ENCODE measurements at regions not wholly inside any gene's neighbourhood (a gene's known extent, or its start where the extent isn't known, plus 50 kb on each side); places are given as distances from the start of the nearest gene placed in this dataset.
"Not testable (repeated sequence)": the region's sequence is repeated elsewhere in the genome, so short reads cannot be mapped to it uniquely, and the experiment has no call there.

DNA sequence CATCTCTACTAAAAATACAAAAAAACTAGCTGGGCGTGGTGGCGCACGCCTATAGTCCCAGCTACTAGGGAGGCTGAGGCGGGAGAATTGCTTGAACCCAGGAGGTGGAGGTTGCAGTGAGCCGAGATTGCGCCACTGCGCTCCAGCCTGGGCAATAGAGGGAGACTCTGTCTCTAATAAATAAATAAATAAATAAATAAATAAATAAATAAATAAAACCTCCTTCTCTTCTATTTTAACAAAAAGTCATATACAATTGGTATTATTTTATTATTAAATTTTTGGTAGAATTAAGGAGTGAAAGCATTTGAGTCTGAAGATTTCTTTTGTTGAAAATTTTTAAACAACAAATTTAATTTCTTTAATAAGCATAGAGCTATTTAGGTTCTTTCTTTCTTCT is 301.7 kb downstream of the CD83 start:
- H3K9me3 Mint-ChIP-seq, H3K27me3 Mint-ChIP-seq, H3K4me3 Mint-ChIP-seq, H3K27ac Mint-ChIP-seq, H3K36me3 Mint-ChIP-seq: not testable (repeated sequence)
- H3K4me1 Mint-ChIP-seq, result peaks cover 10 to 14% (median 13%) of the 10 kb centered on the region in 3 donors

DNA sequence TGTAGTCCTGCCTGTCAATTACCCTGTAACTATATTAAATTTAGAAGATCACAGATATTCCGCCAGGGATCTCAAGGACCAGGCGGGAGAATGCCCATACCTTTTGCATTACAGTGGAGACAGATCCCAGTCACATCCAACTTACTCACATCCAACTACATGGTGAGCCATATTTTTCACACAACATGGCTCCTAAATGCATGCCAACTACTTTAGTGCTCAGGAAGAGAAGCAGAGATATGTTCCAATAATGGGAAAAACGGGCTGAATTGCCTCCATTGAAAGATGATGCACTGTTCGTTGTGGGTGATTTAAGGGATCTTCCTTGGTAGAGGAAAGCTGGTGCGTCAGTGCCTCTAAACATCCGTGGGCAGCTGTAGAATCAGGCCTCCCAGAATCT is 304.5 kb downstream of the CD83 start:
- H3K9me3 Mint-ChIP-seq, result peaks cover 0 to 4% (median 0%) of the 10 kb centered on the region in 3 donors

DNA sequence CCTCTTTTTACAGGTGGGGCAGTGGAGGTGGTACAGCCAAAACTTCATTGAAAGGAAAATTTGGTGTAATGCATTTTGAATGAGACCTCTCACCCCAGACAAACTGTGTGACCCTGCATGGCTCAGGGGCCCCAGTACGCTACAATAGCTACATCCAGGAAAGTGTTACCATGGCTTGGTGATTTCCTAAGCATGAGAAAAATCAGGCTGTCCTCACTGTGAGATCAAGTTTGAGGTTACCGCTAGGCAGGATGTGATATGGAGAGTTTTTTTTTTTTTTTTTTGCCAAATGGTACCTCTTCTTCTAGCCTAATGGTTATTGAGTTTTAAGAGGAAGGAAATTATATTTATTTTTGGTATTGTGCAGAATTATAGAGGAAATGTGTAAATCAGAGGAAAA is 305.3 kb downstream of the CD83 start:
- H3K4me3 Mint-ChIP-seq, result no peak overlapping the region
- H3K27ac Mint-ChIP-seq, result no peak overlapping the region

More for the DNA sequence above, 304.5 kb downstream of the CD83 start:
- Mint-ChIP-seq H3K36me3 (peaks cover 13% of the 10 kb centered on the region), H3K4me3 (no peak overlapping the region), H3K27me3 (no peaks in the 10 kb centered on the region), H3K4me1 (peaks cover 10 to 14% (median 14%) of the 10 kb centered on the region in 3 donors), H3K27ac (no peak overlapping the region)

DNA sequence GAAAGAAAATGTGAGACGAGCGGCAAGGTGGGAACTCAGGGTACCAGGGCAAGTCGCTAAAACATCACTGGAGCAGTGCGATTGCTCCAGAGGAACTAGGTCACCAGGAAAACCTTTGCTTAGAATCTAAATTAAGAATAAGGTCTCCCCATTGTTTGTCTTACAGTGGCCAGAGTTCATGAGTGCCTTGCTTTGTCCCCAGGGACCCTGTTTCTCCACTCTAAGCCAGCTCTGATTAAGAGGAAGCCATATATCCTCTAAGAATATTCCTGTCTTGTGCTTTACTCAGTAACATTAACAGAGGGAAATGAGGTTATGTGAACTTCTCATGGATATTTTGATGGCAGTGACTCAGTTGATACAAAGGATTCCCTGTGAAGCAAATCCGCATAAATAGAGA is 305.8 kb downstream of the CD83 start:
- Mint-ChIP-seq H3K27ac (no peak overlapping the region), H3K4me3 (no peak overlapping the region), H3K27me3 (no peaks in the 10 kb centered on the region), H3K36me3 (peaks cover 13% of the 10 kb centered on the region), H3K4me1 (peaks cover 13 to 18% (median 14%) of the 10 kb centered on the region in 3 donors), H3K9me3 (no peaks in the 10 kb centered on the region)

More for the DNA sequence above, 305.3 kb downstream of the CD83 start:
- Mint-ChIP-seq H3K9me3 (peaks cover 0 to 2% (median 0%) of the 10 kb centered on the region in 3 donors), H3K27me3 (no peaks in the 10 kb centered on the region), H3K36me3 (peaks cover 13% of the 10 kb centered on the region), H3K4me1 (peaks cover 10 to 14% (median 14%) of the 10 kb centered on the region in 3 donors)

DNA sequence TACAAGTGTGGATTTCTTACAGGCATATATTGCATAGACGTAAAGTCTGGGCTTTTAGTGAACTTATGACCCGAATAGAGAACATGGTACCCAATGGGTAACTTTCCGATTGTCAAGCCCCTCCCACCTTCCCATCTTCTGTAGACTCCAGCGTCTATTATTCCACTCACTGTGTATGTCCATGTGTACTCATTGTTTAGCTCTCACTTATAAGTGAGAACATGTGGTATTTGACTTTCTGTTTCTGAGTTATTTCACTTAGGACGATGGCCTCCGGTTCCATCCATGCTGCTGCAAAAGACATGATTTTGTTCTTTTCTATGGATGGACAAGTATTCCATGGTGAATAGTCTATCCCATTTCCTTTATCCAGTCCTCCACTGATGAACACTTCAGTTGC is 306.4 kb downstream of the CD83 start:
- no peaks in the 10 kb centered on the region for H3K27me3 Mint-ChIP-seq
- H3K4me1 Mint-ChIP-seq, result peaks cover 14 to 24% (median 18%) of the 10 kb centered on the region in 3 donors
- no peaks in the 10 kb centered on the region for H3K9me3 Mint-ChIP-seq
- H3K4me3 Mint-ChIP-seq, result no peak overlapping the region
- peaks cover 13% of the 10 kb centered on the region for H3K36me3 Mint-ChIP-seq
- no peak overlapping the region for H3K27ac Mint-ChIP-seq

DNA sequence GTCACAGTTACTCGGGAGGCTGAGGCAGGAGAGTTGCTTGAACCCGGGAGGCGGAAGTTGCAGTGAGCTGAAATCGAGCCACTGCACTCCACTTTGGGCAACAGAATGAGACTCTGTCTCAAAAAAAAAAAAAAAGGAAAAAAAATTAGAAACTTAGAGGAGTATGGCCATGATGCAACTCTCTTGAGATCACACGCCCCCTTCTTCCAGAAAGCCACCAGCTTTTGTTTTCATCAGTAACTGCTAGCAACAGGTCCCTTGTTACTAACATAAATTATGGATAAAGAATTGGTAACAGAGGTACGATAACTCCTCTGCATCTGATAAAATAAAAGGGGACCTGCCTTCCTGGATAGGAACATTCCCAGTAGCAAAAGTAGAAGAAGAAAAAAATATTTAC is 308.2 kb downstream of the CD83 start:
- Mint-ChIP-seq H3K27ac (no peak overlapping the region), H3K36me3 (peaks cover 12% of the 10 kb centered on the region), H3K9me3 (no peaks in the 10 kb centered on the region), H3K4me1 (peaks cover 10 to 28% (median 18%) of the 10 kb centered on the region in 3 donors), H3K4me3 (no peak overlapping the region), H3K27me3 (no peaks in the 10 kb centered on the region)

DNA sequence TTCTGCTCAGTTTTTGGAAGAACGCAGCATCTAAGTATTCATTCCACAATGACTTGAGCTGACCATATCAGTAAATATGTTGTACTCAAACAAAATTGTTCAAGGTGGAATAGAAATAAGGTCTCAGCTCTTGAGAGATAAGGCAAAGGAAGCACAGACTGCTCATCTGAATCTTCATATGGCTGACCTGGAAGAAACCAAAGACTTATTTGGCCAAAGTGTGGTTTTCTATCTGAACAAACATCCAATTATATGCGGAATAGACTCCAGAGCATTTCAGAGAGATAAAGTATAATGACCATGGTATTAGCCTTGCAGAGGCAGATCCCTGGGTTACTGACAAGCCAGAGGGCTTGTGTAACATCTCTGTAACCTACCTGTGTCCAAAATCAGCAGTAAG is 308.7 kb downstream of the CD83 start:
- Mint-ChIP-seq H3K4me3 (no peak overlapping the region), H3K27ac (no peak overlapping the region), H3K36me3 (peaks cover 12% of the 10 kb centered on the region), H3K27me3 (no peaks in the 10 kb centered on the region), H3K4me1 (peaks cover 10 to 28% (median 18%) of the 10 kb centered on the region in 3 donors), H3K9me3 (no peaks in the 10 kb centered on the region)

DNA sequence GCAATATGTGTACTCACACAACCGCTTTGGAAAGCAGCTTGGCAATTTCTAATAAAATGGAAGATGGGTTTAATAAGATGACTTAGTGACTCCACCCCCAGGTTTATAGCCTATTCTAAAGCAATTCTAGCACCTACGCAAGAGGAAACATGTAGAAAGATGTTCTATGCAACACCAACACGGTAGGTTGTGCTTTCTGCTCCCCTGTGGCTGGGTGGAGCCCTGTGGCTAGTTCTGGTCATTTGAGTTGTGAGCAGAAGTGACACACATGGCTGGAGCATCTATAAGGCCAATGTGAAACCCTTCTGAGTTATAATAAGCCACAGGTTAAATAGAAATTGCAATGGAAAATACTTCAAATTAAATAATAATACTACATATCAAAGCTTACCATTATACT is 310.7 kb downstream of the CD83 start:
- Mint-ChIP-seq H3K27ac (no peak overlapping the region), H3K4me1 (peaks cover 5 to 18% (median 14%) of the 10 kb centered on the region in 3 donors), H3K4me3 (no peak overlapping the region), H3K9me3 (no peaks in the 10 kb centered on the region), H3K36me3 (peaks cover 11% of the 10 kb centered on the region), H3K27me3 (no peaks in the 10 kb centered on the region)

DNA sequence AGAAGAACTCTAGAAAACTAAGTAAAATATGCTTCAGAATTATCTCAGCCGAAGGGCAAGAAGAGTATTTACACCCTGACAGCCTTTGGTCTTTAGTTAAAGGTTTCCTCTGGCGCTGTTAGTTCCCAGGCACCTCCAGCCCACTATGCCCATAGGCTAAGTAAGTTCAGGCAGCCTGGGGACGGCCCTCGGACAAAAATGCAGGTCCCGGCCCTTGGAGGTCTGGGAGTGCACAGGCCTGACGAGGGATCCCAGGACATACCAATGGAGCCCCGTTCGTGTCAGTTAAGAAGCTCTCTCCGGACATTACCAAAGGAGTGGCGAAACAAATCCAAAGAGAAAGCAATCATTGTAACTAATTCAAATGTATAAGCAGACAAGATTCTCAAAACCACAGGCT is 311.8 kb downstream of the CD83 start:
- H3K27ac Mint-ChIP-seq, result no peak overlapping the region
- H3K4me3 Mint-ChIP-seq, result no peak overlapping the region
- H3K36me3 Mint-ChIP-seq, result peaks cover 10% of the 10 kb centered on the region
- no peaks in the 10 kb centered on the region for H3K9me3 Mint-ChIP-seq
- H3K27me3 Mint-ChIP-seq, result no peaks in the 10 kb centered on the region
- peaks cover under 1 to 14% (median 10%) of the 10 kb centered on the region in 3 donors for H3K4me1 Mint-ChIP-seq

DNA sequence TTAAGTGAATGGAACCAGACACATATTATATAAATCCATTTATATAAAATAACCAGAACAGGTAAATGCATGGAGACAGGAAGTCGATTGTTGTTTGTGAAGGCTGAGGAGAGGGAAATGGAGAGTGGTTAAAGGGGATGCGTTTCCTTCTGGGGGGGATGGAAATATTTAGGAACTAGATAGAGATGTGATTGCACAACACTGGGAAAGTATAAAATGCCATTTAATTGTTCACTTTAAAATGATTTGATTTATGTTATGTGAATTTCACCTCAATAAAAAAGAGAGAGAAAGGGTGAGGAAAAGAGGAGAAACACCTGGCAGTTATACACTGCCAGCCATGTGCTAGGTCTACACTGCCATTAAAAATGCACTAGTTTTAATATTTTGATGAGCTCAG is 312.6 kb downstream of the CD83 start:
- Mint-ChIP-seq H3K36me3 (peaks cover 5% of the 10 kb centered on the region), H3K27ac (no peak overlapping the region), H3K4me3 (no peak overlapping the region), H3K4me1 (peaks cover 0 to 14% (median 10%) of the 10 kb centered on the region in 3 donors), H3K9me3 (no peaks in the 10 kb centered on the region), H3K27me3 (no peaks in the 10 kb centered on the region)

DNA sequence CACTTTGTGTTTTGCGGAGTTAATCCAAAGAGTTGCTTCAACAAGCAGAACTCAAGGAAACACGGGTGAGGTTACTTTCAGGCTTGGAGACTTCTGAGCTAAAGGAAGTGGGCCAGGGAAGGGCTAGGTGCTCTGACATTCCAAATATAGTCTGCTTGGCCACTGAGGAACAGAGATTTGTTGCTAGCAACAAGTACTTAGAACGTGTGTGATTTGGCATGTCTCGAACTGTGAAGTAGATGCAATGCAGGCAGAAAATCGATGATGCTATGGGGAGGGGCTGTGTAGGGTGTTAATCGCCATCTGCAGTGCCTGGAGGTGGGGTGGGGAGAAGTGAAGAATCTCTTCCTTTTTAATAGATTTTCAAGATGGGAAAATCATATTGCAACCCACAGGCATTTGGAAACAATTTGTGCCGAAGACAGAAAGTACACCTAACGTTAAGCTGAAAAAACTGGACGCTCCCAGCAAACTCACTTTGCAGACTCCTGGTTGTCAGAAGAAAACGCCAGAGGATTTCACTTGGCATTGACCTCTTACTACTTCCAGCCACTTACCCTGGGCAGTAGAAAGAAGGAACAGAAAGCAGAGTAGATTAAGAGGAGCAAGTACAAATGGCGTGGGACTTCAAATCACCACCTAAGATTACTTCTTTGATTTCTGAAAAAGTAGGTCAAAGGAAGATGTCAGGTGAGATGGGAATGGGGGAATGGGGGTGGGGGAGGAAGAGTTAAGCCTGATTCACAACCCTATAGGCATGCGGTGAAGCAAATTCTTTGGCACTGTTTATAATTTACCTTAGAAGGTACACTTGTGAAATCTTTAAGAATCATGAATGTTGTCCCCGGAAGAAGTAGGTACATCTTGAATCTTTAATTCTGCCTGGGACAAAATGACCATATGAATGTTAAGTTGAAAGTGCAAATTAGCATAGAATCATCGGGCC is 314.1 kb downstream of the CD83 start:
- H3K4me1 Mint-ChIP-seq, result peaks cover 0 to 14% (median 10%) of the 10 kb centered on the region in 3 donors
- H3K9me3 Mint-ChIP-seq, result no peaks in the 10 kb centered on the region
- H3K4me3 Mint-ChIP-seq, result no peak overlapping the region
- H3K36me3 Mint-ChIP-seq, result peaks cover 3% of the 10 kb centered on the region
- no peak overlapping the region for H3K27ac Mint-ChIP-seq
- no peaks in the 10 kb centered on the region for H3K27me3 Mint-ChIP-seq

DNA sequence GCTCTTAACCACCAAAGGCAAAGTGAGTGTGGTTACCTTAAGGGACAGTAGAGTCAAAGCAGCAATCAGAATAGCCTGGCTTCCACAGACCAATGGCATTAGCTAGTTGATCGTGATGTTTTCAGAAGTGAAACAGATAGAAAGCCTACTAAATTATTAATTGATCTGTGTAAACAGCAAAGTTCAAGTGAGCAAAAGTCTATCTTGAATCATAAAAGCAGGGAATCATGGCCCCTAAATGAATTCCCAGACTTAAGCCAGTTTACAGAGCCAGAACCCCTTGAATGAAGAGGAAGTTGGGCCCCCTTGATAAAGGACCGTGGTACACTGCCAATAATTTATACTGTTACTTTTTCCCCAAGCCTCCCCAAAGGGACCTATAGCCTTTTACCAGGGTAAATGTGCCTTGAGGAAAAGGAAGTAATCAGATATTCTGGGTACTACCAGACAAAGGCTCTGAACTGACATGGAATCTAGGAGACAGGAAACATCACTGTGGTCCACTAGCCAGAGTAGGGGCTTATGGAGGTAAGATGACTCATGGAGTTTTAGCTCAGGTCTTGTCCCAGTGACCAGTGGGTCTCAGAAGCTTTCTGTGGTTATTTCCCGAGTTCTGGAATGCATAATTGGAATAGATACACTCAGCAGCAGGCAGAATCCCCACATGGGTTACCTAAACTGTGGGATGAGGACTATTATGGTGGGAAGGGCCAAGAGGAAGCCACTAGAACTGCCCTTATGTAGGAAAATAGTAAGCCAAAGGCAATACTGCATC is 317.5 kb downstream of the CD83 start:
- Mint-ChIP-seq H3K9me3 (no peaks in the 10 kb centered on the region), H3K4me3 (no peak overlapping the region), H3K27me3 (no peaks in the 10 kb centered on the region), H3K36me3 (peaks cover 3% of the 10 kb centered on the region), H3K4me1 (peaks cover 0 to 1% (median 0%) of the 10 kb centered on the region in 3 donors), H3K27ac (no peak overlapping the region)

DNA sequence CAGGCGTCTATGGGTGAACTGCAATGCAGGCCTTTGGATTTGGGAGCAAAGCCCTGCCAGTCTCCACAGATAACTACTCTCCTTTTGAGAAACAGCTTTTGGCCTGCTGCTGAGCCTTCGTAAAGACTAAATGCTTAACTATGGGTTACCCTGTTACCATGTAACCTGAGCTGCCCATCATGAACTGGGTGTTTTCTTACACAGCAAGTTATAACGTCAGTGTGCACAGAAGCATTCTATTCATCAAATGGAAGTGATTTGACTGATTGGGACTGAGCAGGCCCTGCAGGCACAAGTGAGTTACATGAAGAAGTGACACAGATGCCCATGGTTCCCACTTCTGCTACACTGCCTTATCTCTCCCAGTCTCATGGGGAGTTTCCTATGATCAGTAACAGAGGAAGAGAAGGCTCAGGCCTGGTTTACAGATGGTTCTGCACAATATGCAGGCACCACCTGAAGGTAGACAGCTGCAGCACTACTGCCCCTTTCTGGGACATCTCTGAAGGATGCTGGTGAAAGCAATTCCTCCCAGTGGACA is 319.1 kb downstream of the CD83 start:
- peaks cover 0 to 2% (median 1%) of the 10 kb centered on the region in 3 donors for H3K4me1 Mint-ChIP-seq
- no peak overlapping the region for H3K27ac Mint-ChIP-seq
- peaks cover 3% of the 10 kb centered on the region for H3K36me3 Mint-ChIP-seq
- no peaks in the 10 kb centered on the region for H3K27me3 Mint-ChIP-seq
- H3K4me3 Mint-ChIP-seq, result no peak overlapping the region
- no peaks in the 10 kb centered on the region for H3K9me3 Mint-ChIP-seq

DNA sequence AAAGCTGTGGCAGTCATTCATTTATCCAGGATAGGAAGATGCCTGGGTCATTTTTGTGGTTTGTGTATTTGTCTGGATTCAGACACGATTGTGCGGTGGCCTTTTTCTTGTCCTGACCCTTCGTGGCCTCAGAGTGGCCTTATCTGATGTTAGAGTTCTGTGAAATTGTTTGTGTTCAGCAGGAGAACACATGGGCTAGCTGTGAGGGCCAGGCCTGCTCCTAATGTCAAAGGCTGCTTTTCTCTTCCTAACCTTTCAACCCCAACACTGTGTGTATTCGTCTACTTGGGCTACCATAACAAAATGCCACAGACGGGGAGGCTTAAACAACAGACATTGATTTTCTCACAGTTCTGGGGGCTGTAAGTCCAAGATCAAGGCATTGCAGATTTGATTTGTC is 321.8 kb downstream of the CD83 start:
- H3K27me3 Mint-ChIP-seq, result no peaks in the 10 kb centered on the region
- H3K27ac Mint-ChIP-seq, result no peak overlapping the region
- H3K36me3 Mint-ChIP-seq, result peaks cover 4% of the 10 kb centered on the region
- H3K4me1 Mint-ChIP-seq, result peaks cover 7 to 9% (median 8%) of the 10 kb centered on the region in 3 donors
- H3K4me3 Mint-ChIP-seq, result no peak overlapping the region
- H3K9me3 Mint-ChIP-seq, result no peaks in the 10 kb centered on the region

Data from IgD-negative memory B cell (primary cell).